IMR-90 (cell line): ENCODE measurements at regions not wholly inside any gene's neighbourhood (a gene's known extent, or its start where the extent isn't known, plus 50 kb on each side); places are given as distances from the start of the nearest gene placed in this dataset.

ENCODE experiments used
- ATAC-seq: fragments of 200-7000 bp; cut with Tn5 transposase; 2 replicates; pipeline ENCODE4 v1.9.1; 2020; ENCODE audit warnings: low read depth, mild to moderate bottlenecking, moderate library complexity
- BruUV-seq: library from RNA; stranded (reverse); fragments of 400-500 nt; replicated peaks from 2 replicates; lab custom pipeline; 2021; lab: Mats Ljungman, UMichigan
- CTCF ChIA-PET: fragments of 300-600 bp; formaldehyde crosslinking; extraction: SDS; loops from one replicate; lab custom pipeline; 2021; ENCODE audit warnings: antibody characterized with exemption; lab: Yijun Ruan, JAX
- POLR2A ChIA-PET: fragments of 300-600 bp; sonication (Branson Sonifier 250); formaldehyde crosslinking; loops from one replicate; lab custom pipeline; 2022; ENCODE audit warnings: antibody characterized with exemption; ENCODE audit not compliant: unreplicated experiment; lab: Charles Lee
- DNase-seq: peaks from one replicate; pipeline ENCODE4 v3.0.0; 2013
- H2AFZ ChIP-seq: replicated peaks from 2 replicates; pipeline ENCODE3; 2013; ENCODE audit warnings: low read length, mild to moderate bottlenecking; ENCODE audit not compliant: poor library complexity
- H2AK5ac ChIP-seq: 2 replicates; pipeline ENCODE4 v1.6.1; 2013; ENCODE audit warnings: low read depth, low read length, inconsistent platforms
- H2AK9ac ChIP-seq: replicated peaks from 2 replicates; pipeline ENCODE3; 2013; ENCODE audit warnings: mild to moderate bottlenecking, low read depth, low read length, moderate library complexity; ENCODE audit not compliant: poor library complexity
- H2BK120ac ChIP-seq: 2 replicates; pipeline ENCODE4 v1.6.1; 2013; ENCODE audit warnings: low read depth, low read length, inconsistent platforms
- H2BK15ac ChIP-seq: 3 replicates; pipeline ENCODE4 v1.6.1; 2013; ENCODE audit warnings: low read depth, low read length, inconsistent platforms
- H2BK20ac ChIP-seq: 2 replicates; pipeline ENCODE4 v1.6.1; 2013; ENCODE audit warnings: low read depth, mild to moderate bottlenecking, inconsistent platforms, low read length, moderate library complexity
- H2BK5ac ChIP-seq: 2 replicates; pipeline ENCODE4 v1.6.1; 2013; ENCODE audit warnings: mild to moderate bottlenecking, low read depth, low read length, inconsistent platforms; ENCODE audit not compliant: poor library complexity, severe bottlenecking
- H3K14ac ChIP-seq: replicated peaks from 2 replicates; pipeline ENCODE4 v1.6.1; 2013; ENCODE audit warnings: low read depth, low read length, inconsistent platforms
- H3K18ac ChIP-seq: 2 replicates; pipeline ENCODE4 v1.6.1; 2013; ENCODE audit warnings: low read depth, low read length, control low read depth
- H3K23ac ChIP-seq: 2 replicates; pipeline ENCODE4 v1.6.1; 2013; ENCODE audit warnings: low read depth, low read length, inconsistent platforms
- H3K27ac ChIP-seq: 2 replicates; pipeline ENCODE4 v1.5.1; 2013; ENCODE audit warnings: mild to moderate bottlenecking, control low read depth, low read length; ENCODE audit not compliant: insufficient read depth
- H3K27me3 ChIP-seq: 2 replicates; pipeline ENCODE4 v1.6.1; 2013; ENCODE audit warnings: low read length; ENCODE audit not compliant: control insufficient read depth, insufficient read depth
- H3K36me3 ChIP-seq: 2 replicates; pipeline ENCODE4 v1.6.1; 2013; ENCODE audit warnings: low read length, mixed read lengths; ENCODE audit not compliant: control insufficient read depth, insufficient read depth
- H3K4ac ChIP-seq: 2 replicates; pipeline ENCODE4 v1.6.1; 2013; ENCODE audit warnings: low read depth, low read length, inconsistent platforms
- H3K4me1 ChIP-seq: 2 replicates; pipeline ENCODE4 v1.6.1; 2013; ENCODE audit warnings: low read length, mixed read lengths; ENCODE audit not compliant: control insufficient read depth, insufficient read depth
- H3K4me2 ChIP-seq: 2 replicates; pipeline ENCODE4 v1.6.1; 2013; ENCODE audit warnings: low read depth, mild to moderate bottlenecking, control low read depth, low read length, moderate library complexity
- H3K4me3 ChIP-seq: 2 replicates; pipeline ENCODE4 v1.5.1; 2013; ENCODE audit warnings: low read depth, mild to moderate bottlenecking, control low read depth, low read length, moderate library complexity; ENCODE audit not compliant: insufficient read depth
- H3K56ac ChIP-seq: 2 replicates; pipeline ENCODE4 v1.6.1; 2013; ENCODE audit warnings: low read length, inconsistent platforms; ENCODE audit not compliant: insufficient read depth; ENCODE audit errors: extremely low read depth
- H3K79me1 ChIP-seq, 2 experiments: 2 replicates each; pipeline ENCODE4 v1.6.1; 2013; ENCODE audit warnings: low read length in 2 of 2, inconsistent platforms in 1 of 2, low read depth in 1 of 2
- H3K9ac ChIP-seq: 2 replicates; pipeline ENCODE4 v1.6.1; 2013; ENCODE audit warnings: low read depth, low read length, control low read depth
- H3K9me1 ChIP-seq: 2 replicates; pipeline ENCODE4 v1.6.1; 2013; ENCODE audit warnings: low read length, inconsistent platforms; ENCODE audit not compliant: insufficient read depth
- H3K9me3 ChIP-seq: 2 replicates; pipeline ENCODE4 v1.6.1; 2013; ENCODE audit warnings: low read length; ENCODE audit not compliant: control insufficient read depth, insufficient read depth
- H4K20me1 ChIP-seq: 2 replicates; pipeline ENCODE4 v1.6.1; 2013; ENCODE audit warnings: low read length, inconsistent platforms; ENCODE audit not compliant: insufficient read depth
- H4K5ac ChIP-seq: 2 replicates; pipeline ENCODE4 v1.6.1; 2013; ENCODE audit warnings: mild to moderate bottlenecking, low read depth, low read length, control low read depth
- H4K8ac ChIP-seq, 2 experiments: 2 replicates each; pipeline ENCODE4 v1.6.1; 2013; ENCODE audit warnings: low read depth in 2 of 2, low read length in 2 of 2, control low read depth in 1 of 2, inconsistent platforms in 1 of 2
- H4K91ac ChIP-seq: 2 replicates; pipeline ENCODE4 v1.6.1; 2013; ENCODE audit warnings: low read depth, low read length, inconsistent platforms; ENCODE audit not compliant: insufficient read depth
- CTCF ChIP-seq: conservative IDR thresholded peaks from 2 replicates; pipeline ENCODE4 v1.5.1; 2012; ENCODE audit warnings: mild to moderate bottlenecking, low read depth, low read length, improper control_type of control experiment
- MAFK ChIP-seq: IDR thresholded peaks from 2 replicates; pipeline ENCODE4 v1.6.1; 2012; ENCODE audit warnings: low read depth, low read length, improper control_type of control experiment
- NFE2L2 ChIP-seq: fragments of 150-350 bp; IDR thresholded peaks from 2 replicates; pipeline ENCODE4 v1.6.1; 2016; ENCODE audit warnings: low read depth, mild to moderate bottlenecking, low read length
- POLR2A ChIP-seq: IDR thresholded peaks from 2 replicates; pipeline ENCODE4 v1.6.1; 2012; ENCODE audit warnings: mild to moderate bottlenecking, low read depth, low read length
- RAD21 ChIP-seq: IDR thresholded peaks from 2 replicates; pipeline ENCODE4 v1.6.1; 2012; ENCODE audit warnings: low read length, improper control_type of control experiment
- USF2 ChIP-seq: fragments of 150-350 bp; IDR thresholded peaks from 2 replicates; pipeline ENCODE4 v1.6.1; 2017; ENCODE audit warnings: mild to moderate bottlenecking, antibody characterized with exemption, low read length, low read depth
- WGBS, 2 experiments: methylation state at CpG; one replicate each; pipeline versions ENCODE4 v1.1.5 to v1.1.7; 2013; ENCODE audit warnings: missing lambda C conversion rate in 2 of 2; ENCODE audit not compliant: insufficient read length in 1 of 2; ENCODE audit errors: extremely low coverage in 2 of 2; 5-methylcytosine and 5-hydroxymethylcytosine counted together
- dilution Hi-C: fragments of 300-500 bp; cut with HindIII; formaldehyde crosslinking; loops from one replicate; pipeline ENCODE4 v1.14.3; 2018; ENCODE audit warnings: low sequenced_read_pairs; ENCODE audit not compliant: unreplicated experiment
- in situ Hi-C: fragments of 300-500 bp; cut with MboI; formaldehyde crosslinking; loops from 3 replicates; pipeline ENCODE4 v1.14.3; 2019; ENCODE audit warnings: low sequenced_read_pairs, inconsistent platforms, mixed read lengths
- intact Hi-C: fragments of 100-400 bp; cut with micrococcal nuclease; formaldehyde crosslinking; loops from 2 replicates; pipeline ENCODE4 v1.10.0; 2022

DNA sequence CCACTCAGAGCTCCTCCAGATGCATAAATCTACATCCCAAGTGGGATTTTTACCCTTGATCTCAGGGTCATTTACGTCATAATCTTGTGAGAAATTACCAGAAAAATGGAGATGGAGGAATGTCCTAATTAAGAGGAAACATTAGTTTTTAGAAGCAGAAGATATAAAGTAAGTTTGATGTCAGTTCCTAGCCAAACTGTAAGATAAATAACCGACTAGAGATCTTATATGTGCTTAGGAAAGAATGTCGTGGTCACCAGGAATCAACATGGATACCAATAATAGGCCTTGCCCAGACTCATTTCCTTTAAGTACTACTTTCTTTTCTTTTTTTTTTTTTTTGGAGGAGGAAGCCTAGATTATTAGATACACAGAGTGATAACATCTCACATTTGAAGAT is 186.9 kb downstream of the UTRN start:
- BruUV-seq, result no TSS peak
- WGBS, 2 experiments, result no CpG with 5 or more reads among the region's 3 CpGs
- H4K91ac ChIP-seq, result no peak overlapping the region
- no peak overlapping the region for H3K56ac ChIP-seq
- H3K4me3 ChIP-seq, result no peak overlapping the region
- dilution Hi-C loops, result no loop called here
- H3K14ac ChIP-seq, result 0 out of 2 replicates have a peak overlapping the region, but pooled peaks have one; percentile 0
- intact Hi-C loops, result no loop called here
- H3K36me3 ChIP-seq, result peaks cover 9% of the 10 kb centered on the region
- DNase-seq (peak; percentile 62), ATAC-seq (no peak)
- no peak overlapping the region for H3K27ac ChIP-seq
- no peak overlapping the region for H2BK5ac ChIP-seq
- no peak overlapping the region for H3K9ac ChIP-seq
- peaks cover 2 to 9% of the 10 kb centered on the region in 2 experiments; a peak in 1 of 4 replicates for H3K79me1 ChIP-seq
- no peak overlapping the region for H3K4me2 ChIP-seq
- H2AK9ac ChIP-seq, result no peak overlapping the region
- H3K23ac ChIP-seq, result no peak overlapping the region
- H4K20me1 ChIP-seq, result no peaks in the 10 kb centered on the region
- no peak overlapping the region for H2BK15ac ChIP-seq
- H3K4me1 ChIP-seq, result peaks cover 3% of the 10 kb centered on the region
- H2BK120ac ChIP-seq, result no peak overlapping the region
- no peaks in the 10 kb centered on the region for H3K9me3 ChIP-seq
- H3K18ac ChIP-seq, result no peak overlapping the region
- H4K5ac ChIP-seq, result no peak overlapping the region
- no peak overlapping the region for H2BK20ac ChIP-seq
- H2AK5ac ChIP-seq, result no peak overlapping the region
- ChIA-PET CTCF (interaction anchor here (0.6 to 0.7 kb wide), 2 partner anchors 42 to 579 kb away, joined by 3 read pairs; no protein-coding TSS in a partner anchor), POLR2A (no interaction called here)
- H3K27me3 ChIP-seq, result no peaks in the 10 kb centered on the region
- H3K4ac ChIP-seq, result no peak overlapping the region
- H2AFZ ChIP-seq, result no peak overlapping the region
- H4K8ac ChIP-seq, result no peak overlapping the region
- H3K9me1 ChIP-seq, result peaks cover 15% of the 10 kb centered on the region
- in situ Hi-C loops, result no loop called here
- TF ChIP-seq RAD21, result no peak
- TF ChIP-seq CTCF, result no peak
- TF ChIP-seq NFE2L2, result no peak
- no peak for TF ChIP-seq MAFK
- no peak for TF ChIP-seq POLR2A
- no peak for TF ChIP-seq USF2
